GDM1 (cell line): ENCODE measurements at regions not wholly inside any gene's neighbourhood (a gene's known extent, or its start where the extent isn't known, plus 50 kb on each side); places are given as distances from the start of the nearest gene placed in this dataset.

Experiments used
- DNase-seq: peaks from one replicate; lab custom pipeline; 2025; lab: John Stamatoyannopoulos, UW

GRCh38 chr22:49031746-49032330 is 795.8 kb downstream of the BRD1 start:
- no peak for DNase-seq

GRCh38 chr22:49028111-49028510 is 799.6 kb downstream of the BRD1 start:
- no peak for DNase-seq

- no peak for DNase-seq
Observed at GRCh38 chr22:49027368-49027670, 800.4 kb downstream of the BRD1 start.

- DNase-seq: no peak
Observed at GRCh38 chr22:49026494-49027367, 800.9 kb downstream of the BRD1 start.

GRCh38 chr22:49025791-49026493 is 801.7 kb downstream of the BRD1 start:
- no peak for DNase-seq

GRCh38 chr22:49024775-49025440 is 802.8 kb downstream of the BRD1 start:
- no peak for DNase-seq

GRCh38 chr22:49023879-49024774 is 803.5 kb downstream of the BRD1 start:
- DNase-seq: no peak

- DNase-seq: no peak
Observed at GRCh38 chr22:49023161-49023878, 804.4 kb downstream of the BRD1 start.

- no peak for DNase-seq
Observed at GRCh38 chr22:49022816-49023160, 804.9 kb downstream of the BRD1 start.

GRCh38 chr22:49021926-49022815 is 805.5 kb downstream of the BRD1 start:
- DNase-seq: no peak

GRCh38 chr22:49021131-49021925 is 806.3 kb downstream of the BRD1 start:
- DNase-seq: no peak

- no peak for DNase-seq
Observed at GRCh38 chr22:49019737-49020713, 807.6 kb downstream of the BRD1 start.

- no peak for DNase-seq
Observed at GRCh38 chr22:49018601-49019000, 809.1 kb downstream of the BRD1 start.

- no peak for DNase-seq
Observed at GRCh38 chr22:49017482-49018329, 810.0 kb downstream of the BRD1 start.

- DNase-seq: no peak
Observed at GRCh38 chr22:49016909-49017481, 810.7 kb downstream of the BRD1 start.
